ENCODE measurements at regions not wholly inside any gene's neighbourhood (a gene's known extent, or its start where the extent isn't known, plus 50 kb on each side); places are given as distances from the start of the nearest gene placed in this dataset.

DNA sequence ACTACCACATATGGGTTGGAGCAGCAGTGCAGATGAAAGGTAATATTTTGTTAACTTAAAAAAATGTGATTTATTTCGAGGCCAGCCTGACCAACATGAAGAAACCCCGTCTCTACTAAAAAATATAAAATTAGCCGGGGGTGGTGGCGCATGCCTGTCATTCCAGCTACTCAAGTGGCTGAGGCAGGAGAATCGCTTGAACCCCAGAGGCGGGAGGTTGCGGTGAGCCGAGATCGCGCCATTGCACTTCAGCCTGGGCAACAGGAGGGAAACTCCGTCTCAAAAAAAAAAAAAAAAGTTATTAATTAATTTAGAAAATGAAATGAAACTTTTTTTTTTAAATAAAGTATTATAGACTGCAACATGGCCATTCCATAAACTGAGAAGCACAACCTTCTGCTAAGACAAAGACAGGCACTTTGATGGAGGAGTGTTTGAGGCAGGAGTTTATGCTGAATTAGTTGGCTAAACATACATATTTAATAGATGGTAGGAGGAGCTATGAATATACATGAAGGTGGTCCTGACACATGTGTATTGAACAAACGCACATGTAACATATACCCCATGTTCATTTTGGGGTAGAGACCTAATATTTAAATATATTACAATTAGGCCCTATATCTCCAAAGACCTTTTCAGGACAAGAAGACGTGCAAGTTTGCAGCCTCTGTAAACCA is 1485.3 kb upstream of the MIR17HG start:
- H3K27ac ChIP-seq: no peak overlapping the region
- WGBS (ENCODE audit: low lambda C conversion rate, missing lambda C conversion rate): 91% methylated on average over 13 of the region's 13 CpGs

DNA sequence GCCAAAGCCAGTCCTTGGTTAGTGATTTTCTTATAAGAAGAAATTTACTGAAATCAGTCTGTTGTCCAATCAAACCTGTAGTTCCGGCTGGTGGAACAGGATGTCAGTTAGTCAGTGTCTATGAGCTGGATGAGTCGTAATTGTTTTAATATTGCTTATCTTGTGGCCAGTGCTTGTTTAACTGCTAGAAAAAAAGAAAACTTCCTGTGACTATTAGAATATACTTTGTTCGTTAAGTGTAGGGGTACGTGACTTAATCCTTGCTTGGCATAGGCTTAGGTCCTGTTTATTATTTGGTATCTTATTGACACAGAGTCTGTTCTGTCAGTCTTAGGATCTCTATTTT is 1484.8 kb upstream of the MIR17HG start:
- H3K27ac ChIP-seq: no peak overlapping the region
- no peaks in the 10 kb centered on the region for H3K9me2 ChIP-seq (replicated peaks; ENCODE audit: insufficient read depth)
- WGBS (ENCODE audit: low lambda C conversion rate, missing lambda C conversion rate): 82% methylated on average over 4 of the region's 4 CpGs
- no peak overlapping the region for H3K4me3 ChIP-seq
- no peak overlapping the region for H3K4me2 ChIP-seq
- no peaks in the 10 kb centered on the region for H3K9me3 ChIP-seq (ENCODE audit: low read depth)
- H3K79me2 ChIP-seq: no peaks in the 10 kb centered on the region
- no peaks in the 10 kb centered on the region for H3K36me3 ChIP-seq (replicated peaks; ENCODE audit: insufficient read depth, low read depth)
- TF ChIP-seq EZH2 (IDR thresholded peaks at IDR 0.05; ENCODE audit: borderline replicate concordance) (no peak), EZH2phosphoT487 (IDR thresholded peaks at IDR 0.05; ENCODE audit: low read depth, severe bottlenecking, unreplicated experiment) (no peak)
- TF ChIP-seq, protein P1, sequence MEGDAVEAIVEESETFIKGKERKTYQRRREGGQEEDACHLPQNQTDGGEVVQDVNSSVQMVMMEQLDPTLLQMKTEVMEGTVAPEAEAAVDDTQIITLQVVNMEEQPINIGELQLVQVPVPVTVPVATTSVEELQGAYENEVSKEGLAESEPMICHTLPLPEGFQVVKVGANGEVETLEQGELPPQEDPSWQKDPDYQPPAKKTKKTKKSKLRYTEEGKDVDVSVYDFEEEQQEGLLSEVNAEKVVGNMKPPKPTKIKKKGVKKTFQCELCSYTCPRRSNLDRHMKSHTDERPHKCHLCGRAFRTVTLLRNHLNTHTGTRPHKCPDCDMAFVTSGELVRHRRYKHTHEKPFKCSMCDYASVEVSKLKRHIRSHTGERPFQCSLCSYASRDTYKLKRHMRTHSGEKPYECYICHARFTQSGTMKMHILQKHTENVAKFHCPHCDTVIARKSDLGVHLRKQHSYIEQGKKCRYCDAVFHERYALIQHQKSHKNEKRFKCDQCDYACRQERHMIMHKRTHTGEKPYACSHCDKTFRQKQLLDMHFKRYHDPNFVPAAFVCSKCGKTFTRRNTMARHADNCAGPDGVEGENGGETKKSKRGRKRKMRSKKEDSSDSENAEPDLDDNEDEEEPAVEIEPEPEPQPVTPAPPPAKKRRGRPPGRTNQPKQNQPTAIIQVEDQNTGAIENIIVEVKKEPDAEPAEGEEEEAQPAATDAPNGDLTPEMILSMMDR (IDR thresholded peaks at IDR 0.05; ENCODE audit: poor library complexity): no peak
- no peaks in the 10 kb centered on the region for H4K20me1 ChIP-seq (ENCODE audit: insufficient read depth, poor library complexity, severe bottlenecking)
- no peaks in the 10 kb centered on the region for H3K4me1 ChIP-seq (ENCODE audit: insufficient read depth)
- H3K27me3 ChIP-seq: no peaks in the 10 kb centered on the region
- H2AFZ ChIP-seq: no peak overlapping the region
- DNase-seq (ENCODE audit: low spot score): no peak

More for the DNA sequence above, 1485.3 kb upstream of the MIR17HG start:
- Histone ChIP-seq H3K4me1 (ENCODE audit: insufficient read depth) (no peaks in the 10 kb centered on the region), H3K36me3 (replicated peaks; ENCODE audit: insufficient read depth, low read depth) (no peaks in the 10 kb centered on the region), H4K20me1 (ENCODE audit: insufficient read depth, poor library complexity, severe bottlenecking) (no peaks in the 10 kb centered on the region), H3K79me2 (no peaks in the 10 kb centered on the region), H3K9me3 (ENCODE audit: low read depth) (no peaks in the 10 kb centered on the region), H3K4me2 (no peak overlapping the region), H3K9me2 (replicated peaks; ENCODE audit: insufficient read depth) (no peaks in the 10 kb centered on the region), H2AFZ (no peak overlapping the region), H3K27me3 (no peaks in the 10 kb centered on the region), H3K4me3 (no peak overlapping the region)
- DNase-seq (ENCODE audit: low spot score): no peak
- TF ChIP-seq EZH2phosphoT487 (IDR thresholded peaks at IDR 0.05; ENCODE audit: low read depth, severe bottlenecking, unreplicated experiment): no peak
- TF ChIP-seq, protein P1 (IDR thresholded peaks at IDR 0.05; ENCODE audit: poor library complexity): no peak
- no peak for TF ChIP-seq EZH2 (IDR thresholded peaks at IDR 0.05; ENCODE audit: borderline replicate concordance)

DNA sequence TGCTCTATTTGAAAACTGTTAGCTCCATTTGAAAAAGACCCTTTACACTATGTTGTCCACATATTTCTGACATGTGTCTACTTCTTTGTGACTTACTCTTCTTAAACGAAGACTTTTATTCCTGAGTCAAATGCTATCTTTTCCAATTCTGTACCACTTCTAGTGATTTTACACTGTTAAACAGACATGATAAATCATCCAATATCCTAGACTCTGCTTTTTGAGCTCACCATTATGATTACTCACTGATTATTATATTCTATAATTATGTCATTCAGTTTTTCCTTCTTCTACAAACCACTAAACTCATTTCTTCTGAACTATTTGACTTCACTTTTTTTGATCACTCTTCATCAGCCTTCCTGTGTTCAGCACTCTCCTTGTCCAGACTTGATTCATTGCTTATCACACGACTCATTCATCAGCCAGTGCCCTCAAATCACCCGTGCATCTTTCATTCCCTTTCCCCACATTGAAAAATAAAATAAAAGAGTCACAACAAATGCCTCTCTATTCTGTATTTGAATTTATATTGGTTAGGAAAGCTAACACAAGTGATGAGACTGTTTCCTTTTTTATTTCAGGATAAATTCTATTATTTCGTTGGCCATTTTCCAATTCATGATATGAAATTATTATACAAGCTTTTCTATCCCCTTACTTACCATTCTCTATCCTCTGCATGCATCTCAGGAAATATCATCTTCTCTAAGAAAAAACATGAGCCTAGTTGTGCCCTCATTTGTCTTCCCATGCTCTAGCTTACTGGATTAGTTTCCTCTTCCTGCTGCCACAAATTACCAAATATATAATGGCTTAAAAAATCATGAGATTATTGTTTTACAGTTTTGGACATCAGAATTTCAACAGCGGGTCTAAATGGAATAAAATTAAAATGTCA is 1482.1 kb upstream of the MIR17HG start:
- WGBS (ENCODE audit: low lambda C conversion rate, missing lambda C conversion rate): 78% methylated on average over 5 of the region's 5 CpGs
- H3K27ac ChIP-seq: no peak overlapping the region
- no peaks in the 10 kb centered on the region for H3K27me3 ChIP-seq
- no peaks in the 10 kb centered on the region for H3K9me3 ChIP-seq (ENCODE audit: low read depth)
- TF ChIP-seq, protein P1 (IDR thresholded peaks at IDR 0.05; ENCODE audit: poor library complexity): no peak
- no peak for TF ChIP-seq EZH2phosphoT487 (IDR thresholded peaks at IDR 0.05; ENCODE audit: low read depth, severe bottlenecking, unreplicated experiment)
- TF ChIP-seq EZH2 (IDR thresholded peaks at IDR 0.05; ENCODE audit: borderline replicate concordance): no peak
- H3K79me2 ChIP-seq: no peaks in the 10 kb centered on the region
- H4K20me1 ChIP-seq (ENCODE audit: insufficient read depth, poor library complexity, severe bottlenecking): no peaks in the 10 kb centered on the region
- H3K4me1 ChIP-seq (ENCODE audit: insufficient read depth): no peaks in the 10 kb centered on the region
- H2AFZ ChIP-seq: no peak overlapping the region
- no peak for DNase-seq (ENCODE audit: low spot score)
- no peaks in the 10 kb centered on the region for H3K9me2 ChIP-seq (replicated peaks; ENCODE audit: insufficient read depth)
- H3K36me3 ChIP-seq (replicated peaks; ENCODE audit: insufficient read depth, low read depth): no peaks in the 10 kb centered on the region
- no peak overlapping the region for H3K4me3 ChIP-seq
- H3K4me2 ChIP-seq: no peak overlapping the region
